ELR (cell line): ENCODE measurements at regions not wholly inside any gene's neighbourhood (a gene's known extent, or its start where the extent isn't known, plus 50 kb on each side); places are given as distances from the start of the nearest gene placed in this dataset.
"Not testable (repeated sequence)": the region's sequence is repeated elsewhere in the genome, so short reads cannot be mapped to it uniquely, and the experiment has no call there.

ENCODE experiments used
- DNase-seq: peaks from one replicate; pipeline ENCODE4 v3.0.0-alpha.2; 2015; ENCODE audit warnings: low read depth

DNA sequence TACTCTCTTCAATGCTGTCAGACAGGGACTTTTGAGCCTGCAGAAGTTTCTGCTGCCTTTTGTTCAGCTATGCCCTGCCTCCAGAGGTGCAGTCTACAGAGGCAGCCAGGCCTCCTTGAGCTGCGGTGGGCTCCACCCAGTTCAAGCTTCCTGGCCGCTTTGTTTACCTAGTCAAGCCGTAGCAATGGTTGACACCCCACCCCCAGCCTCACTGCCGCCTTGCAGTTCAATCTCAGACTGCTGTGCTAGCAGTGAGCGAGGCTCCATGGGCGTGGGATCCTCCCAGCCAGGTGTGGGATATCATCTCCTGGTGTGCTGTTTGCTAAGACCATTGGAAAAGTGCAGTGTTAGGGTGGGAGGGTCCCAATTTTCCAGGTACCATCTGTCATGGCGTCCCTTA is 506.1 kb upstream of the FLRT2 start:
- DNase-seq, result not testable (repeated sequence)

DNA sequence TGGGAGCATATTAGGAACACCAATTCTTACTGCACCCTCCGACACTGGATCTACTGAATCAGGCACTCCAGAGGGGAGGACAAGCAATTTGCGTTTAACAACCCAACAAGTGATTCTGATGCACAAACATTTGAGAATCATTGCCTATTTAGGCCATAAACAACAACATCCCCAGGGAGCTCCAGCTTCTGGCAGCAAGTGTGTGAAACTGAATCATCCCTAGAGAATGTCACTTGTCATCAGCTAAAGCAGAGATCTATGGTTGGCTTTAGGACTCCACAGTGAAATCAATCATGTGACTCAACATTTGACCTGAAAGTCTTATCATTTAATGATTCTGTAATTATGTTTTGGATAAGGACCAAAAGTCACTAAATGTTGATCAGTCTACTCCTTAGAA is 505.0 kb upstream of the FLRT2 start:
- DNase-seq, result no peak

DNA sequence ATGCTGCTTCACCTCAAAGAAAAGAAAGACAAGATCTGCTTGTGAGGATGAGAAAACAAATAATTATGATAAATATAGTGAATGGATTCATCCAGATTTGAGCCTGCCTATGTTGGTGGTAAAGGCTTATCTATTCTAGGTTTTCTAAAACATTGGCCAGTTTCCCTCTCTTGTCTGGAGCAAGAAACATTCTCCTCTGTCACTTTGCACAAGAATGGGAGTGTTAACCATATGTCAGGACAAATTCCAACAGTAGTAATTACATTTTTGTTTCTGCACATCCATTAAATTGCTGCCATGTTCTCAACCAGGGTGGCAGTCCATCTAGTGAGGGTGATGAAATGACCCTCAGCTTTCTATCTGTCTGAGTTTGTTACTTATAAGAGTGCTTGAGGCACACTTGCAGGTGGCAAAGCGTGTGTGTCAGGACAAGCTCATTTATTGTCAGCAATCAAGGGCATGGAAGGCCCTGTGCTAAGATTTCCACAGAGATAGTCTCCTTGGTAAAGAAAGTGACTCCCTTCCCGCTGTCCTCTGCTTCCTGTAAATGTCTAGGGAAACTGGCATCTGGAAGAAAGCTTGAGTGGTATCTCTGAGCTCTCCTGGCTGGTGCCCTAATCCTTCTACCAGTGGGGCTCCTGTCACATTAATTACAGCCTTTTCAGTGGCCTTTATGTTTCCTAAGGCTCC is 502.1 kb upstream of the FLRT2 start:
- DNase-seq, result no peak

DNA sequence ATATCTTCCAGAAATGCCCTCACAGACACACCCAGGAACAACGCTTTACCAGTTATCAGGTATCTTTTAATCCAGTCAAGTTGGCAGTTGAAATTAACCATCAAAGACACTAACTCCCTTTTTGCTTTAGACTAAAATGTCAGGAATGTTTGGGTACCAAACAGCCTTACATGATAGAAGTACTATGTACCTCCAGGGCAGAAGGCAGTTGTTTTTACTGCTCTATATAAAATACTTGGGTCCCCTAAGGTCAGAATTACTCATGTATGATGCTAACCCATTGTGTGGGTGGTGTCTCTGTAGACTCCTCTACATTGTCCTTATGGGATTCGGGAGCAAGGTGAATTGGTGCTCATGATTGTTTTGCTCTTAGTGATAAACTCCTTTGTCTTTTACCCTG is 492.5 kb upstream of the FLRT2 start:
- DNase-seq, result no peak

DNA sequence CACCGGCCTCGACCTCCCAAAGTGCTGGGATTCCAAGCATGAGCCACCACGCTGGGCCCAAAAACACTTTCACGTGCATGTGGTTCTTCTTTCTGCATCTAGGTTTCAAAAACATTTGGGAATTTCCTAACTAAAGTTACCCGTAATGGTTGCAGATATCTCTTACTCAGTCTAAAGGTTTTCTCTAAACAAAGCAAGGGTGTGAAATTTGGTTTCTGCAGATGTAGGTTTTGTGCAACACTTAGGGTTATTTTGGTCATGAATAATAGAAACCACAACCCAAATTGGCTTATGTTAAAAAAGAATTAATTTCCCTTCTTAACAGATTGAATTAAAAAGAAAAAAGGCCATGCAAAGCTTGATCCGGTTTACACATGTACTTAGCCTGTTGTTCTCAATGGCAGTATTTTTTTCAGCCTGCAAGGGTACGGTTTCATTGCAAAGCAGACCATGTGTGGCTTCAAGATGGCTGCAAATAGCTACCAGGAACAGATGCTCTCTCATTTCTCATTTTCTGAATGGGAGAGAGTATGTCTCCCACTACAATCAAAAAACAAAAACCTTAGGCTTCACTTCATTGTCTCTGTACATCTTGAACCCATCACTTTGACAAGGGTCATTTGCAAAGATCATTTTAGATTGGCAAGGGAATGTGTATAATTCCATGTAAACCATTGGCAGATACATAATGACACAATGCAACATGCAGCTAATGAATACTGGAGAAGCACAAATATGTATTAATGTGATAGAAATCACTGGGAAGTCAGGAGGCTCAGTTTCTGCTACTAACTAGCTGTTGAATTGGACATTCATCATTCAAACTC is 491.2 kb upstream of the FLRT2 start:
- no peak for DNase-seq

DNA sequence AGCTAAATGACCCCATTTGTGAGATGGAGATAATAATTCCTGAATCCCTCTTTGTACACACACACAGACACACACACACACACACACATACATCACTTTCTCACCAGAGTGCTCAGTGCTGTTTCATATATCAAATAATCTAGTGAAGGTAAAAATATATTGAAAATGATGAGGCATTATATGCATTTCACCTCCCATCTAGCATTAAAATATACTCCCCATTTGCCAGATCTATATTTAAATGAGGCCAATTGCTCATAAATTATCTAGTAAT is 490.7 kb upstream of the FLRT2 start:
- DNase-seq, result no peak

DNA sequence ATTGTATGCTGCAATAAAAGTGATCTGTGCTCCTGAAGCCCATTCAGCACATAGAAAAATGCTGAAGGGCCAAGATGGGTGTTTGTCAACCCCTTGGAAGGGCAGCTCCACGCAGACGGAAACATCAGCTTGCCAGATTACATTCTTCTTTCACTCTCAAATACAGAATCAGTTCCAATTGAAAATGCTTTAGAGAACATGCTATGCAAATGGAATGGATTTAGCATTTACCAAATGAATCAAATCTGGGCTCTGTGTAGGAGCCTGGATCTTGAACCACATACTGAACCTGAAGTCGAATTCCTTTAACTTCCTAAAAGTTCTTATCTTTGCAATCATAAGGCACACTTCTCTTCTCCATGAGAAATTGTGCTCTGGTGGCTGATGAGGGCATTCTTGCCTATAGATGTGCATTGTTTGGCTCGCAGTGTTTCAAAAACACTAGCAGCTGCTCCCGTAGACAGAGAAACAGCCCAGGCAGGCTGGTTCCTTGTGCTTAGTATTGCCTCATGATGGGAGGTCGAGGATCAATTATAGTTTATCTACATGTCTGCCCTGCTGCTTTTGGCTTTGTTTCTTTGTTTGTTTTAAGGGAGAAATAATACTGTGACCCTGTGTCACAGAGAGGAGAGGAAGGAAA is 489.8 kb upstream of the FLRT2 start:
- DNase-seq, result no peak

DNA sequence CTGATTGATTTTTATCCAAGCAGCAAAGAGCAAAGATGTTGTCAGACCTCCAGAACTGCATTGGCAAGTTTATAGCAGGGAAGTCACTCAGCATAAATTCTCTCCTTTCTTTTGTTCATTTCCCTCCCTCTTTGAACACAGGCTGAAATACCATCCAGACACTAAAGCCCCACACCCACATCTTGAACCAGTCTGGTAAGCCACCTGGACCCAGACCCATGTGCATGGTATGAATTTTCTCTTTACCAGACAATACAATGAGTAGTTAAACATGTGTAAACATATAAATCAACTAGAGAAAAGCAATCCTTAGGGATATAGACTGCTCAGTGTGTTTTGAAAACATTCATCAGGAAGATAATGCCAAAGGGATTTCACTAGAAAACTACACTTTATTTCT is 488.3 kb upstream of the FLRT2 start:
- DNase-seq, result no peak

DNA sequence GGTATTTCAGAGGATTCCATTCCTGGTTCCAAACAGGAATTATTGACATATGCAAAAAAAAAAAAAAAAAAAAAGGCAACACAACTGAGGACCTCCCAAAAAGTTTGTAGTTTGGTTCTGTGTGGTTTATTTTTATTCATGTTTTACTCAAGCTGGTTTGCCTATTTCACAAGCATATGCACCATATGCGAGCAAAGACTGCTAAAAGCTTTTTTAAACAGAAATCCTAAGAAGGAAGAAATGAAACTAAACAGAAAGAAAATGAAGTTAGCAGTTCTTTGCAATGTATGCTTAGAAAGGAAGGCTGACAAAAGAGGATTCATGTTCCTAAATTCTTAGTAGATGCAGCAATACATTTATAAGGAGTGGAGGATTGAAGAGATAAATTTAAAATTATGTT is 487.6 kb upstream of the FLRT2 start:
- no peak for DNase-seq

DNA sequence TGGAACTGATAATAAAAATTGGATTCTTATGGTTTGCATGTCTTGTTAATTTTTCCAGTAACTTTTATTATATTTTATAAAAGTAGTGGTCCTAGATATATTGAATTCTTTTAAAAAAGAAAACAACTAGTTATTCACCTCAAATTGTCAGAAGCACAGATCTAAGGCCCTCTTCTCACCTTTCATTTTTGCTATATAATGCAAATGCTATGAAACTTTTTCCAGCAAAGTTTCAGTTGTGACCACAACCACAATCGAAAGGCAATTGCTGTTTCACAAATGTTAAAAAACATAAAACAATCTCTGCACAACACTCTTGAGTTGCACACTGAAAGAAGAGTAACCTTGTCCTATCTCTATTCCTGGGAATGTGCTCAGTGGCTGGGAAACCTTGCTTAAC is 479.8 kb upstream of the FLRT2 start:
- no peak for DNase-seq

DNA sequence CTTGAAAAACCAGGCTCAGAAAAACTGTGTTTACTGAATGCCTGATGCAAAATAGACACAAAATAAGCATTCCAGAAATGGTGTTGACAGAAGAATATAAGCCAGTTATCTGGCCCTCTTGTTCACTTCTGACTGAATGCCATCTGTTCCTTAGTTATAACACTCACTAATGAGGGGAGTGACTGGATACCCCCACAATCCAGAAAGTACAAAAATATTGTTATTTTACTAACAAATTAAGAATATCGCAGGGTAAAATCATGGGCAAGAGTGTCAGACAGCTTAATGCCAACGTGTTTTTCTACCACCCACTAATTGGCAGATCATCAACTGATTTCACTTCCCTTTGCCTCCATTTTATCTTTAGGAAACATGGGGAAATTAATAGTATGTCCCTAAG is 477.3 kb upstream of the FLRT2 start:
- no peak for DNase-seq

DNA sequence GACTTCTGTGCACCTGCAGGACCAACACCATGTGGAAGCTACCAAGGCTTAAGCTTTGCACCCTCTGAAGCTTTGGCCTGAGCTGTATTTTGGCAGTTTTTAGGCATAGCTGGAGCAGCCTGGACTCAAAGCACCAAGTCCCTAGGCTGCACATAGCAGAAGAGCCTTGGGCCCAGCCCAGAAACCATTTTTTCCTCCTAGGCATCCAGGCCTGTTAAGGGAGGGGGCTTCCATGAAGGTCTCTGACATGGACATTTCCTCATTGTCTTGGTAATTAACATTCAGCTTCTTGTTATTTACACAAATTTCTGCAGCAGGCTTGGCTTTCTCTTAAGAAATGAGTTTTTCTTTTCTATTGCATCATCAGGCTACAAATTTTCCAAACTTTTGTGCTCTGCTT is 475.8 kb upstream of the FLRT2 start:
- DNase-seq, result no peak

DNA sequence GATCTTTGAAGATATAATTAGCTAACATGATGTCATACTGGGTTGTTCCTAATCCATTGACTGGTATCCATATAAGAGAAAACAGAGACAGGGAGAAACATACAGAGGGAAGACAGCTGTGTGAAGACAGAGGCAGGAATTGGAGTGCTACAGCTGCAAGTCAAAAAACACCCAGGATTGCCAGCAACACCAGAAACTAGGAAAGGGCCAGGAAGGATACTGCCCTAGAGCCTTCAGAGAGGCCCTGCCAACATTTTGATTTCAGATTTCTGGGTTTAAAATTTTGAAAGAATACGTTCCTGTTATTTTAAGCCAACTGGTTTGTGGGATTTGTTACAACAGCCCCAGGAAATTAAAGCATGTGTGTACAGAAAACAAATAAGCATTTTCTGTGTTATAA is 473.7 kb upstream of the FLRT2 start:
- DNase-seq, result no peak

DNA sequence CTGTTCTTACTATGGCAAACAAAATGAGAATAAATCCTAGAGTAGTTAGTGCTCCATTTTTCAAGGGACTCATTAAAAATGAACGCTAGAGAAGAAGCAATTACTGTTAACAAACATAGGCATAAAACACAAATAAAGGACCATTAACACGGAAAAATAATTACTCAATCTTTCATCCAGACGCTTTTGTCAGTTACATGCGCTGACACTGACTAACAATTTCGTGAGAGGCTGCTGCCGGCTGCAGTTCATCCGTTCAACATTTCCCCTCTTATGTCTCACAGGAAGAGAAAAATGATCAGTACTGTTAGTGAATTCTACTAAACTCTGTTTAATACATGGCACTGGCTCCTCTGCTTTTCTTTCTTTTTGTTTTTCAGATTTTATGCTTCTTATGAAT is 472.7 kb upstream of the FLRT2 start:
- DNase-seq, result peak; percentile 15

DNA sequence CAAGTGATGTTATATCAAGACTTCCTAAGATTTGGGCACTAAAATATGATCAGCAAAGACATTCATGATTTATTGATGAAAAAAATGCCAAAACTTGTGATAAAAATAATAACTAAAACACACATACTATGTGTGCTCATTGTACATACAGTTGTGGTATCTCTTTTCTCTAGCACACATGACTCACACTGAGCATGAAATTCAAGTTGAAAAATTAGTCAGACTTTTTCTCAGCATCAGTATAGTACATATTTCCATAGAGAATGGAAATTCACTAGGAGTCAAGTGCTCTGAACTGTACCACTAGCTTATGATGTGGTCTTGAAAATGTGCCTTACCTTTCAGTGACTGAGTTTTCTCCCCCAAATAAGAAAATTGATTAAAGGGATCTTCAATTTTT is 471.8 kb upstream of the FLRT2 start:
- DNase-seq, result peak; percentile 22

DNA sequence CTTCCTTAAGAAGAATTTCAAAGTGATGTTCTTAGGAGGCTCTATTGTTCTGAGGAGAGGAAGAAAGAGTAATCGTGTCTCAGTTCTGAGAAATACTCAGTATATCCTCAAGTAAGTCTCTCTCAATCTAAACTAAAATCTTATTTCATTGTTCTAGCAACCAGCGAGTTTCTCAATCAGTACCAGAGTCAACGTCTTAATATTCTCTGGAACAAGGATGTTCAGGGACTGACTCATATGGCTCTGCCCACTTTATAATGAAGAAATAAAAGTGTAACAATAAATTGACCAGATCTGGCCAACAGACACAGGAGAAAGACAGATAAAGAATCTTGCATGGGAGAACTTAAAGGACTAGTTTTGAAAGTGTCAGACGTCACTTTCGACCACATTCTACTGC is 469.8 kb upstream of the FLRT2 start:
- DNase-seq, result no peak

DNA sequence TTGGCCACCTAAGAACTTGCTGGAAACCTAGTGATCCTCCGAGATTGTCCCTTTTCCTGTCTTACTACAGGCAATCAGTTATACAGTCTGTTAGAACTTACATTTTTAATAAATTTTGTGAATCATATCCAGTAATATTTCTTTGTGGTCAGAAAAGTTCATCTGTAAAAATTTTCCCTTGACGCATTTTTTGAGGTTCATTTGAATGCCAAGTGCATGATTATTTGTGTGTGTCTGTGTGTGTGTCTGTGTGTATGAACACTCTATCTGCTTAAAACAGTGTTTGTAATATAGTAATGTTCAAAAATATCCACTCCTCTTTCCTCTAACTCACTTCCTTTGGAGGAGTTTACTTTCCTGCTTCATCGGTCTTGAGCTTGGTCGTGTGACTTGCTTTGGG is 468.7 kb upstream of the FLRT2 start:
- DNase-seq, result no peak

DNA sequence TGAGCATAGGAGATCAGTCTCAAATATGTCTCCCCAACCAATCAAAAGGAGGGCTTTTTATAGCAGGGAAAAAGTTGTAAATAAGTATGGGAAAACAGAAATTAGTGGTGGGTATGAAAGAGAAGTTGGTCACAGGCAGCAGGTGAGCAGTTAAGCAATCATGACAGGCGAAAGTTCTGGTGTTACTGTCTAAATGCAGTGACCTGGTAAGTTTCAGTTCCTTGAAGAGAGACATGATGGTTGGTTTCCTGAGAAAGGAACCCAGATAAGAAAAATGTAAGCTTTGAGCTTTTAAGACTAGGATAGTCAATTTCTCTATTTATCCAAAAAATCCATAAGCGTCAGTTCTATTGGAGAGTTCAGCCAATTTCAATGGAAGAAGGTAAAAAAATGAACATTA is 466.2 kb upstream of the FLRT2 start:
- no peak for DNase-seq

DNA sequence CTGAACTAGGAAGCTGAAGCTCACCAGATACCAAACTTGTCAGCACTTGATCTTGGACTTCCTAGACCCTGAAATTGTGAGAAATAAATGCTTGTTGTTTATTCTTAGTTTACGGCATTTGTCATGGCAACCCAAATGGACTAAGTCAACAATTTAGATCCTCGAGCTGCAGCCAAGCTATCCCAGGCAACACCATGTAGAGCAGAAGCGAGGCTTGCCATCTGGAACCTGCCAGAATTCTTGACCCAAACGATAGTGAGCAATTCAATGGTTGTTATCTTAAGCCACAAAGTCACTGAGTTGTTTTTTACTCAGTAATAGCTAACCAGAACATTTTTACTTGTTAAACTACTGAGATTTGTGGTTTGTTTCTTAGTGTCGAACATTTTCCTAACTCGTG is 458.5 kb upstream of the FLRT2 start:
- no peak for DNase-seq

DNA sequence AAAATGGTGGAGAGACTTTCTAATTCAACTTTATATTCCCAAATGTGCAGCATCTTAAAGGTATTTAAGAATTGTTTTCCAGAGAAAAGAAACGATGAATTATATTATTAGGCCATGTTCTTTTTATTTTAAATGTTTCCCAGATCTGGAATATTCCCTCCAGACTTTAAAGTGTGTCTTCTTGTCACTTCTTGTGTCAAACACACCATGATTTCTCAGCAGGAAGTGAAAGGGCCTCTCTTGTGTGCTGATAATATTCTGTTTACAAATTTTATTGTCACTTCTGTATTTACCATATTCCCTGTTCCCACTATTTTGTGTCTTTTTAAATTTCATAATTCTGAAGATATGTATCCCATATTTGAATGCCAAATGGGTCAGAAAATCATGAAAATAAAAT is 455.0 kb upstream of the FLRT2 start:
- no peak for DNase-seq

DNA sequence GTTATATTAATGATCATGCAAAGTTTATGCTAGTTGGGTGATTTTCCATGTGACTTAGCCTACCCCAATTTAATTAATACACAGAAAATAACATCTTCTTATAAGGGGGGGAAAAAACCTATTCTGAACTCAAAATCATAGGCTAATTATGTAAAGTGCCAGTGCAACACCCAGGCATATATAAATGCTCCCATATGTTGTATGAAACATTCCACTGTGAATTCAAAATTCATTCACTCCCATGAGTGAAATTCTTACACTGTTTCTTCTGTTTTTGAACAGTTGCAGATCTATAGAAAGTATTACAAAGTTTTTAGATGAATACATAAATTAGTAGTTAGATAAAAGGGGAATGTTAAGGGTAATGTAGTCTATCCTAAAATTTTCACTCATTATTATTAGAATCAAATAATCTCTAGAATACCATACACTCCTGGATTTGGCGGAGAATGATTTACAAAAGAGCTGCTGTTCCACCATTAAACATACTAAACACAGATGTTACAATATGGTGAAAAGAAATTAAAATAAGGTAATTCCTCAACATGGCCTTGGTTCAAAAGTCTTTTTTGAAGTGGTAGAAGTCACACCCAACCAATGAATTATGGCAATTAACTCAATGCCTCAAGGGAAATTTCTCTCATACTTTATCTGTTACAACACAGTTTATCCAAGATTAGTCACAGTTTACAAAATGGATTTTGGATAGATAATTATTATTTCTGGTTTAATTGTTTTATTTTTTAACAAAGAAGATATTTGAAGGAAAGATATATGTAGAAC is 454.1 kb upstream of the FLRT2 start:
- DNase-seq, result no peak

DNA sequence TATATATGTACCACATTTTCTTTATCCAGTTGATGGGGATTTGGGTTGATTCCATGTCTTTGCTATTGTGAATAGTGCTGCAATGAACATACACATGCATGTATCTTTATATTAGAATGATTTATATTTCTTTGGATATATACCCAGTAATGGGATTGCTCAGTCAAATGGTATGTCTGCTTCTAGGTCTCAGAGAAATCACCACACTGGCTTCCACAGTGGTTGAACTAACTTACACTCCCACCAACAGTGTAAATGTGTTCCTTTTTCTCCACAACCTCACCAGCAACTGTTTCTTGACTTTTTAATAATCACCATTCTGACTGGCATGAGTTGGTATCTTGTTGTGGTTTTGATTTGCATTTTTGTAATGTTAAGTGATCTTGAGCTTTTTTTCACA is 452.2 kb upstream of the FLRT2 start:
- not testable (repeated sequence) for DNase-seq
